ENCODE measurements at regions not wholly inside any gene's neighbourhood (a gene's known extent, or its start where the extent isn't known, plus 50 kb on each side); places are given as distances from the start of the nearest gene placed in this dataset.
A peak's percentile ranks its signal among the peaks of the same experiment; 100 is the strongest.
"Not testable (repeated sequence)": the region's sequence is repeated elsewhere in the genome, so short reads cannot be mapped to it uniquely, and the experiment has no call there.

DNA sequence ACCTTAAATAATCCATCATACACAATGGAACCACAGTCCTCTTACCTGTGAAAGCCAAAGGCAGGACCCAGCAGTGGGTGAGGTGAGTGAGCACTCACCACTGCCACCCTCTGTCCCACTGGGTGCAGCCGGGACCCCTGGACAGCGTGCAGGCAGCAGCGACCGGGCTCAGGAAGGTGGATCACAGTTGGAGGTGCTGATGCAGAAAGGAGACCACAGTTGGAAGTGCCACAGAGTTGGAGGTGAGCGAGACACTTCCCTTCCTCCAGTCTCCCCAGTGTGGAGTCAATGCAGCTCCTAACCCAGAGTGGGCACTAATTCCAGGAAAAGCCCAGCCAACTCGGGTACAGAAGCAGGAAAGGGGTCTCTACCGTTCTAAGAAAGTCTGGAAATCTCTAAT, 323.0 kb downstream of the KLF13 start:
- H3K79me2 ChIP-seq (ENCODE audit: low read length); H3K4me3 ChIP-seq (ENCODE audit: low read length); H3K9ac ChIP-seq (ENCODE audit: low read length); H4K20me1 ChIP-seq (ENCODE audit: insufficient read depth, low read length); H3K27ac ChIP-seq (ENCODE audit: low read length); H3K9me3 ChIP-seq (ENCODE audit: insufficient read depth, low read length); H2AFZ ChIP-seq (ENCODE audit: low read depth, low read length); H3K36me3 ChIP-seq (replicated peaks; ENCODE audit: low read depth, low read length); H3K4me2 ChIP-seq (ENCODE audit: low read length); H3K27me3 ChIP-seq (ENCODE audit: low read depth, low read length): not testable (repeated sequence)
- H3K4me1 ChIP-seq (ENCODE audit: low read length): peaks cover 18% of the 10 kb centered on the region

DNA sequence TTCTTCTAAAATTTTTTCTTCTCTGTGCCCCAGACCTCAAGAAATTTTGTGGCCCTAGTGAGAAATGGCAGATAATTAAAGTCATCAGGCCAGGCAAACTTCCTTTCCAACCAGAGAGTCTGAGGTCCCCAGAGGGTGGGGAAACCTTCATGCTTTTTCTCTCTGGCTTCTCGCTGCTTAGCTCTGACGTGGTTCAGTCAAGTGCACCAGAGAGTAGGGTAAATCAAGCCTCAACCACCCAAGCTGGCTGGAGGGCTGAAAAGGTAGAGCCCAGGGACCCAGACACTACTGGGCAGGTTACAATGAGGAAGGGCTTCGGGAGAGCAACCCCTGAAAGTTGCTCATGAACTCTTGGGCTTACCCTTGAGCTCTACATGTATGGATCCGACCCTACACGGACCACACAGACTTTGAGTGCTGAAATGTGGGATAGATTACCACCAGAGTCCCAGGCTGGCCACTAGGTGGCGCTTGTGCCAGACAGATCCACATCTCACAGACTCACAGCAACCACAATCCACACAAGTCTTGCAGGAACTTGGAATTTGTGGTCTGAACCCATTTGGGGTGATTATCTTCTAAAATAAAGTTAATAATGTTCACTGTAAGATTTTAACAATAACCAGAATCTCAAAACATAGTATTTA, 323.5 kb downstream of the KLF13 start:
- not testable (repeated sequence) for H3K27me3 ChIP-seq (ENCODE audit: low read depth, low read length); H3K9me3 ChIP-seq (ENCODE audit: insufficient read depth, low read length); H3K9ac ChIP-seq (ENCODE audit: low read length); H3K4me3 ChIP-seq (ENCODE audit: low read length); H3K4me2 ChIP-seq (ENCODE audit: low read length); H2AFZ ChIP-seq (ENCODE audit: low read depth, low read length); H3K36me3 ChIP-seq (replicated peaks; ENCODE audit: low read depth, low read length); H3K27ac ChIP-seq (ENCODE audit: low read length); H3K79me2 ChIP-seq (ENCODE audit: low read length); H4K20me1 ChIP-seq (ENCODE audit: insufficient read depth, low read length)
- H3K4me1 ChIP-seq (ENCODE audit: low read length): peaks cover 18% of the 10 kb centered on the region

GRCh38 chr15:31656915-31657314, 330.3 kb downstream of the KLF13 start:
- H3K4me2 ChIP-seq (ENCODE audit: low read length); H3K9ac ChIP-seq (ENCODE audit: low read length); H3K79me2 ChIP-seq (ENCODE audit: low read length); H3K36me3 ChIP-seq (replicated peaks; ENCODE audit: low read depth, low read length); H3K27me3 ChIP-seq (ENCODE audit: low read depth, low read length); H3K27ac ChIP-seq (ENCODE audit: low read length); H3K4me3 ChIP-seq (ENCODE audit: low read length); H2AFZ ChIP-seq (ENCODE audit: low read depth, low read length); H4K20me1 ChIP-seq (ENCODE audit: insufficient read depth, low read length); H3K4me1 ChIP-seq (ENCODE audit: low read length); H3K9me3 ChIP-seq (ENCODE audit: insufficient read depth, low read length): not testable (repeated sequence)

DNA sequence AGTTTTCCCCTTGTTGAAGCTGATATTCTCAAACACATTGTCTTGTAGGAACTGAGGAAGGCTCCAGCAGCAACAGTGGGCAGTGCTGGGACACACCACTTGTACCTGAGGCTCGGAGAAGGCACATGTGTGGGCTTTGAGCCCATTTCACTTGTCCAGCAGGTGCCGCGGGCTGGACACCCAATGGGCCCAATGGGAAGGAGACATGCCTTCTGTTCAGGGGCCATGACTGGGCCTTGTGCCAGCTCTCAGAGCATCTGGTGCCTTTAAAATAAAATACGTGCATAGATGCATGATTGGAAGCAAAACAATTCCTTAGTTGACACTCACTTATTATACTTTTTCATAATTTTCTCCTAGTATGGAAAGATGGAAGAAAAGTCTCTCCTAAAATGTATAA, 334.2 kb downstream of the KLF13 start:
- no peak overlapping the region for H3K27ac ChIP-seq (ENCODE audit: low read length)
- H3K27me3 ChIP-seq (ENCODE audit: low read depth, low read length): no peaks in the 10 kb centered on the region
- no peaks in the 10 kb centered on the region for H4K20me1 ChIP-seq (ENCODE audit: insufficient read depth, low read length)
- no peak overlapping the region for H3K4me3 ChIP-seq (ENCODE audit: low read length)
- no peaks in the 10 kb centered on the region for H3K4me1 ChIP-seq (ENCODE audit: low read length)
- H3K36me3 ChIP-seq (replicated peaks; ENCODE audit: low read depth, low read length): no peaks in the 10 kb centered on the region
- no peak overlapping the region for H2AFZ ChIP-seq (ENCODE audit: low read depth, low read length)
- H3K9ac ChIP-seq (ENCODE audit: low read length): no peak overlapping the region
- no peak overlapping the region for H3K4me2 ChIP-seq (ENCODE audit: low read length)
- H3K79me2 ChIP-seq (ENCODE audit: low read length): no peaks in the 10 kb centered on the region
- TF ChIP-seq EZH2phosphoT487 (IDR thresholded peaks at IDR 0.05; ENCODE audit: low read depth): no peak
- TF ChIP-seq, protein P1, sequence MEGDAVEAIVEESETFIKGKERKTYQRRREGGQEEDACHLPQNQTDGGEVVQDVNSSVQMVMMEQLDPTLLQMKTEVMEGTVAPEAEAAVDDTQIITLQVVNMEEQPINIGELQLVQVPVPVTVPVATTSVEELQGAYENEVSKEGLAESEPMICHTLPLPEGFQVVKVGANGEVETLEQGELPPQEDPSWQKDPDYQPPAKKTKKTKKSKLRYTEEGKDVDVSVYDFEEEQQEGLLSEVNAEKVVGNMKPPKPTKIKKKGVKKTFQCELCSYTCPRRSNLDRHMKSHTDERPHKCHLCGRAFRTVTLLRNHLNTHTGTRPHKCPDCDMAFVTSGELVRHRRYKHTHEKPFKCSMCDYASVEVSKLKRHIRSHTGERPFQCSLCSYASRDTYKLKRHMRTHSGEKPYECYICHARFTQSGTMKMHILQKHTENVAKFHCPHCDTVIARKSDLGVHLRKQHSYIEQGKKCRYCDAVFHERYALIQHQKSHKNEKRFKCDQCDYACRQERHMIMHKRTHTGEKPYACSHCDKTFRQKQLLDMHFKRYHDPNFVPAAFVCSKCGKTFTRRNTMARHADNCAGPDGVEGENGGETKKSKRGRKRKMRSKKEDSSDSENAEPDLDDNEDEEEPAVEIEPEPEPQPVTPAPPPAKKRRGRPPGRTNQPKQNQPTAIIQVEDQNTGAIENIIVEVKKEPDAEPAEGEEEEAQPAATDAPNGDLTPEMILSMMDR (IDR thresholded peaks at IDR 0.05; ENCODE audit: low read depth, low read length): no peak
- no peaks in the 10 kb centered on the region for H3K9me3 ChIP-seq (ENCODE audit: insufficient read depth, low read length)

DNA sequence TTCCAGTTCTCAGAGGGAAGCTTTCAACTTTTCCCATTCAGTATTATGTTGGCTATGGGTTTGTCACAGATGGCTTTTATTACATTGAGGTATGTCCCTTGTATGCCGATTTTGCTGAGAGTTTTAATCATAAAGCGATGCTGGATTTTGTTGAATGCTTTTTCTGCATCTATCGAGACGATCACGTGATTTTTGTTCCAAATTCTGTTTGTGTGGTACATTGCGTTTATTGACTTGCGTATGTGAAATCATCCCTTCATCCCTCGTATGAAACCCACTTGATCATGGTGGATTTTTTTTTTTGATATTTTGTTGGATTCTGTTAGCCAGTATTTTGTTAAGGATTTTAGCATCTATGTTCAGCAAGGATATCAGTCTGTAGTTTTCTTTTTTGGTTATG, 339.1 kb downstream of the KLF13 start:
- H3K36me3 ChIP-seq (replicated peaks; ENCODE audit: low read depth, low read length); H4K20me1 ChIP-seq (ENCODE audit: insufficient read depth, low read length); H3K27ac ChIP-seq (ENCODE audit: low read length); H3K9ac ChIP-seq (ENCODE audit: low read length); H3K27me3 ChIP-seq (ENCODE audit: low read depth, low read length); H3K4me3 ChIP-seq (ENCODE audit: low read length); H3K9me3 ChIP-seq (ENCODE audit: insufficient read depth, low read length); H3K4me2 ChIP-seq (ENCODE audit: low read length); H3K4me1 ChIP-seq (ENCODE audit: low read length); H2AFZ ChIP-seq (ENCODE audit: low read depth, low read length); H3K79me2 ChIP-seq (ENCODE audit: low read length): not testable (repeated sequence)

DNA sequence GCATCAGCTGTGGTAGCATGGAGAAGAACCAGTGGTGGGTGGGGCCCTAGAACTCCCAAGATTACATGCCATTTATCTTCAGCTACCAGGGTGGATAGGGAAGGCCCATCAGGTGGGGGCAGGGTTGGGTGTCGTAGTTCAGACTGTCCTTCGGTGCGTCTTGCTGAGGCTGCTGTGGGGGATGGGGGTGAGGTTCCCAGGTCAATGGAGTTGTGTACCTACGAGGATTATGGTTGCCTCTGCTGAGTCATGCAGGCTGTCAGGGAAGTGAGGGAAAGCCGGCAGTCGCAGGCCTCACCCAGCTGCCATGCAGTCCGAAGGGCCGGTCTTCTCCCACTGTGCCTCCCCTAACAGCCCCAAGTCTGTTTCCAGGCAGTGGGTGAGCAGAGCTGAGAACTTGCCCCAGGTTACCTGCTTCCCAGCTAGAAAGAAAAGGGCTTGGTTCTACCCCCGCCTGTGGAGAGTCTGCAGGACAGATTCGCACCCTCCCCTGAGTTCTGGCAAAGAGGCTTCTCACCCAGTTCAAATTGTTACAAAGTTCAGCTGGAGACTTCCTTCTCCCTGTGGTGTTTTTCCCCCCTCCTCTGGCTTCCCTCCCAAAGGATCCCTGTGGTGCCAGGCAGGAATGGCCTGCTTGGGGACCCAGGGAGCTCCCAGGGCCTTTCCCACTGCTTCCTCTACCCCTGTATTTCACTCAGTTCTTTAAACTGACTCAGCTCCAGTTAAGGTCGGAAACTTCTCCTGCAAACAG, 342.7 kb downstream of the KLF13 start:
- not testable (repeated sequence) for H3K36me3 ChIP-seq (replicated peaks; ENCODE audit: low read depth, low read length); H3K27me3 ChIP-seq (ENCODE audit: low read depth, low read length); H2AFZ ChIP-seq (ENCODE audit: low read depth, low read length); H3K4me3 ChIP-seq (ENCODE audit: low read length); H3K9ac ChIP-seq (ENCODE audit: low read length); H3K4me2 ChIP-seq (ENCODE audit: low read length); H3K9me3 ChIP-seq (ENCODE audit: insufficient read depth, low read length); H3K27ac ChIP-seq (ENCODE audit: low read length); H4K20me1 ChIP-seq (ENCODE audit: insufficient read depth, low read length); H3K79me2 ChIP-seq (ENCODE audit: low read length); H3K4me1 ChIP-seq (ENCODE audit: low read length)

DNA sequence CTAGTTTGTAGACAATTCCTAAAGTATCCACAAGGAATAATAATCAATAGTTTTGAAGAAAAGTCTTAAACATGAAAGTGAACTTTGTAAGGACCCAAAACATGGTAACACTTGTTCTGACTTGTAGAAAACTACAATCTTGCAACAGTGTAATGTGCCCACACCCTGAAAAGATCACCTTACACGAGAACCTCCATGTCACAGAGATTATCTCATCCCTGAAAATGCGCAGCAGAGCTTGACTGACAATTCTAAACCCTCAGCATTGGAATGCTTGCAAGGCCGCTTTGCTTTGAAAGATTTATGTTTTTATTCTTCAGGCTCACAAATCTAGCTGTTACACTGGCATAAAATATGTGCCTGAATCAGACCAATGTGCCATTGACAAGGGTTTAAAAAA, 346.6 kb downstream of the KLF13 start:
- not testable (repeated sequence) for H3K27me3 ChIP-seq (ENCODE audit: low read depth, low read length); H3K4me2 ChIP-seq (ENCODE audit: low read length); H3K9me3 ChIP-seq (ENCODE audit: insufficient read depth, low read length); H2AFZ ChIP-seq (ENCODE audit: low read depth, low read length); H3K79me2 ChIP-seq (ENCODE audit: low read length); H3K36me3 ChIP-seq (replicated peaks; ENCODE audit: low read depth, low read length); H3K27ac ChIP-seq (ENCODE audit: low read length); H4K20me1 ChIP-seq (ENCODE audit: insufficient read depth, low read length); H3K9ac ChIP-seq (ENCODE audit: low read length); H3K4me3 ChIP-seq (ENCODE audit: low read length); H3K4me1 ChIP-seq (ENCODE audit: low read length)

DNA sequence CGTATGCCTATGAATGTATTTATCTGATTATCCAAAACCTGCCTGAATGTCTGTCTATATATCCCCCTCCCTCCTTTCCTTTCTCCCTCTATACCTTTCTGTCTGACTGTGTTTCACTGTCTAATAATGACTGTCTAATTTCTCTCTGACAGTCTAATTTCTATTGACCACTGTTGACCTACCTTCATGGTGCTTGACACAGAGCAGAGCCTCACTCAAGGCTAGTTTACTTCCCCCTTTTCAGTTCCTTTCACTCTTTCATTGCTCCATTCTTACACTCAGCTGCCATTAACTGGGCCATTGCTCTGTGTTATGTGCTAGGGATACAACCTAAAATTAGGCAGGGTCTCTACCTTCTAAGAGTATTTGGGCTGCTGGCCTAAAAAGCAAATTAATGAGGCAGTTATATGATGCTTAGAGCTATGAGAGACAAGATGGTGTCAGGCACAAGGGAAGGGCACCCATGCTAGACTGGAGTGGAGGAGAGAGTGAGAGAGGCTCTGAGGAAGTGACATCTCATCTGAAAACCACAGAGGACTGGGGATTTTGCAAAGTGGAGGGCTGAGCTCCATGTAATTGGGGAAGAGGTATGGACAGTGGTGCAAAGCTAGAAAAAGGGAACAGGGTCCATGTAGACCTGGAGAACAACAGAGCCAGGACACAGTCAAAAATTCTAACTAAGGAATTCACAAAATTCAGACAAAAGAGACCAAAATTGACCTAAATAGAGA, 348.6 kb upstream of the CHRNA7 start:
- not testable (repeated sequence) for H3K9ac ChIP-seq (ENCODE audit: low read length); H3K27me3 ChIP-seq (ENCODE audit: low read depth, low read length); H3K79me2 ChIP-seq (ENCODE audit: low read length); H3K9me3 ChIP-seq (ENCODE audit: insufficient read depth, low read length); H2AFZ ChIP-seq (ENCODE audit: low read depth, low read length); H4K20me1 ChIP-seq (ENCODE audit: insufficient read depth, low read length); H3K36me3 ChIP-seq (replicated peaks; ENCODE audit: low read depth, low read length)
- H3K4me2 ChIP-seq (ENCODE audit: low read length): peak overlapping the region; percentile 30; the same call in 1 of the 2 replicates
- H3K4me3 ChIP-seq (ENCODE audit: low read length): 0 out of 2 replicates have a peak overlapping the region, but pooled peaks have one; percentile 4
- H3K27ac ChIP-seq (ENCODE audit: low read length): peak overlapping the region; percentile 75
- H3K4me1 ChIP-seq (ENCODE audit: low read length): peaks cover 18% of the 10 kb centered on the region
